ENCODE measurements at regions not wholly inside any gene's neighbourhood (a gene's known extent, or its start where the extent isn't known, plus 50 kb on each side); places are given as distances from the start of the nearest gene placed in this dataset.

- no peak overlapping the region for H3K4me3 ChIP-seq (ENCODE audit: low read depth, low read length)
- TF ChIP-seq MYC (IDR thresholded peaks at IDR 0.05; ENCODE audit: low read depth, low read length) (no peak), CTCF (IDR thresholded peaks at IDR 0.05; ENCODE audit: low read depth, low read length) (no peak), MAX (IDR thresholded peaks at IDR 0.05; ENCODE audit: low read depth, low read length) (no peak), POLR2A (IDR thresholded peaks at IDR 0.05; ENCODE audit: extremely low read depth, insufficient read length) (no peak)
- DNase-seq (ENCODE audit: low read depth): no peak
Observed at GRCh38 chr7:81014908-81015307, 96.1 kb upstream of the SEMA3C start.

- no peak for TF ChIP-seq CTCF (IDR thresholded peaks at IDR 0.05; ENCODE audit: low read depth, low read length)
- no peak for TF ChIP-seq MAX (IDR thresholded peaks at IDR 0.05; ENCODE audit: low read depth, low read length)
- no peak for TF ChIP-seq MYC (IDR thresholded peaks at IDR 0.05; ENCODE audit: low read depth, low read length)
- TF ChIP-seq POLR2A (IDR thresholded peaks at IDR 0.05; ENCODE audit: extremely low read depth, insufficient read length): no peak
- no peak overlapping the region for H3K4me3 ChIP-seq (ENCODE audit: low read depth, low read length)
- no peak for DNase-seq (ENCODE audit: low read depth)
Observed at GRCh38 chr7:81014266-81014665, 95.4 kb upstream of the SEMA3C start.

- TF ChIP-seq CTCF (IDR thresholded peaks at IDR 0.05; ENCODE audit: low read depth, low read length) (no peak), MAX (IDR thresholded peaks at IDR 0.05; ENCODE audit: low read depth, low read length) (no peak), MYC (IDR thresholded peaks at IDR 0.05; ENCODE audit: low read depth, low read length) (no peak), POLR2A (IDR thresholded peaks at IDR 0.05; ENCODE audit: extremely low read depth, insufficient read length) (no peak)
- DNase-seq (ENCODE audit: low read depth): no peak
- no peak overlapping the region for H3K4me3 ChIP-seq (ENCODE audit: low read depth, low read length)
Observed at GRCh38 chr7:81013083-81013817, 94.4 kb upstream of the SEMA3C start.

GRCh38 chr7:81008901-81009300 lies 90.0 kb upstream of the SEMA3C start:
- TF ChIP-seq MYC (IDR thresholded peaks at IDR 0.05; ENCODE audit: low read depth, low read length) (no peak), POLR2A (IDR thresholded peaks at IDR 0.05; ENCODE audit: extremely low read depth, insufficient read length) (no peak), CTCF (IDR thresholded peaks at IDR 0.05; ENCODE audit: low read depth, low read length) (no peak), MAX (IDR thresholded peaks at IDR 0.05; ENCODE audit: low read depth, low read length) (no peak)
- DNase-seq (ENCODE audit: low read depth): no peak
- no peak overlapping the region for H3K4me3 ChIP-seq (ENCODE audit: low read depth, low read length)

- TF ChIP-seq CTCF (IDR thresholded peaks at IDR 0.05; ENCODE audit: low read depth, low read length): no peak
- no peak for TF ChIP-seq POLR2A (IDR thresholded peaks at IDR 0.05; ENCODE audit: extremely low read depth, insufficient read length)
- no peak for TF ChIP-seq MAX (IDR thresholded peaks at IDR 0.05; ENCODE audit: low read depth, low read length)
- TF ChIP-seq MYC (IDR thresholded peaks at IDR 0.05; ENCODE audit: low read depth, low read length): no peak
- H3K4me3 ChIP-seq (ENCODE audit: low read depth, low read length): no peak overlapping the region
- no peak for DNase-seq (ENCODE audit: low read depth)
Observed at GRCh38 chr7:81007051-81007450, 88.2 kb upstream of the SEMA3C start.
